HEK293 (cell line): ENCODE measurements at regions not wholly inside any gene's neighbourhood (a gene's known extent, or its start where the extent isn't known, plus 50 kb on each side); places are given as distances from the start of the nearest gene placed in this dataset.

Source experiments
- CTCF ChIP-seq: fragments of 450-650 bp; formaldehyde crosslinking; IDR thresholded peaks from 2 replicates; pipeline ENCODE4 v1.5.1; 2016; ENCODE audit warnings: missing biosample characterization, missing genetic modification characterization
- ZNF792 ChIP-seq: fragments of 450-650 bp; formaldehyde crosslinking; IDR thresholded peaks from 2 replicates; pipeline ENCODE4 v1.5.1; 2016; ENCODE audit warnings: missing biosample characterization, missing genetic modification characterization

- TF ChIP-seq ZNF792 (tag by site-specific recombination) (no peak), CTCF (no peak)
Measured at GRCh38 chr5:101458587-101458986, 555.5 kb upstream of the ST8SIA4 start.
